A673 (cell line): ENCODE measurements at regions not wholly inside any gene's neighbourhood (a gene's known extent, or its start where the extent isn't known, plus 50 kb on each side); places are given as distances from the start of the nearest gene placed in this dataset.

Experiments
- BruUV-seq: library from RNA; stranded (reverse); fragments of 400-500 nt; replicated peaks from 2 replicates; lab custom pipeline; 2021; lab: Mats Ljungman, UMichigan
- CTCF ChIA-PET: fragments of 300-600 bp; sonication (Branson Sonifier 250); formaldehyde crosslinking; loops from one replicate; lab custom pipeline; 2022; ENCODE audit warnings: antibody characterized with exemption; lab: Charles Lee
- POLR2A ChIA-PET: fragments of 300-600 bp; sonication (Branson Sonifier 250); formaldehyde crosslinking; loops from one replicate; lab custom pipeline; 2022; ENCODE audit warnings: antibody characterized with exemption; ENCODE audit not compliant: low non-redundant PET; lab: Charles Lee
- DNase-seq: peaks from one replicate; pipeline ENCODE4 v3.0.0-alpha.2; 2015; ENCODE audit warnings: low spot score
- H3K27ac ChIP-seq: fragments of 200-600 bp; sonication (generic); 2 replicates; pipeline ENCODE4 v1.5.1; 2016; ENCODE audit warnings: mixed run types, low read depth, mild to moderate bottlenecking, mixed read lengths, antibody characterized with exemption, low read length; ENCODE audit not compliant: poor library complexity, severe bottlenecking
- H3K27me3 ChIP-seq: fragments of 200-600 bp; sonication (generic); replicated peaks from 2 replicates; pipeline ENCODE4 v1.6.1; 2017; ENCODE audit warnings: mixed run types, low read depth, mild to moderate bottlenecking, mixed read lengths, antibody characterized with exemption, low read length; ENCODE audit not compliant: insufficient read depth, poor library complexity
- H3K36me3 ChIP-seq: fragments of 200-600 bp; sonication (generic); 2 replicates; pipeline ENCODE4 v1.6.1; 2016; ENCODE audit warnings: mixed run types, mild to moderate bottlenecking, mixed read lengths, antibody characterized with exemption, low read length; ENCODE audit not compliant: insufficient read depth, poor library complexity, severe bottlenecking
- H3K4me1 ChIP-seq: fragments of 200-600 bp; sonication (generic); 2 replicates; pipeline ENCODE4 v1.6.1; 2017; ENCODE audit warnings: mixed run types, mild to moderate bottlenecking, mixed read lengths, antibody characterized with exemption, low read length; ENCODE audit not compliant: insufficient read depth, poor library complexity, severe bottlenecking
- H3K4me3 ChIP-seq: fragments of 200-600 bp; sonication (generic); 2 replicates; pipeline ENCODE4 v1.5.1; 2016; ENCODE audit warnings: low read depth, mixed run types, mild to moderate bottlenecking, mixed read lengths, low read length; ENCODE audit not compliant: poor library complexity, severe bottlenecking
- H3K9me3 ChIP-seq: fragments of 200-600 bp; sonication (generic); 2 replicates; pipeline ENCODE4 v1.6.1; 2016; ENCODE audit warnings: mixed run types, low read depth, mild to moderate bottlenecking, mixed read lengths, antibody characterized with exemption, low read length; ENCODE audit not compliant: poor library complexity, severe bottlenecking
- EZH2 ChIP-seq: fragments of 200-600 bp; sonication (generic); IDR thresholded peaks from 2 replicates; pipeline ENCODE4 v1.6.1; 2017; ENCODE audit warnings: borderline replicate concordance, low read depth, mild to moderate bottlenecking, mixed read lengths, antibody characterized with exemption, low read length; ENCODE audit not compliant: poor library complexity, severe bottlenecking
- intact Hi-C: fragments of 100-400 bp; cut with micrococcal nuclease; formaldehyde crosslinking; loops from one replicate; pipeline ENCODE4 v1.10.0; 2022; ENCODE audit not compliant: unreplicated experiment
- TF ChIP-seq, protein P1 (sequence below): fragments of 300-800, 200-600 bp; sonication (generic); conservative IDR thresholded peaks from 2 replicates; pipeline ENCODE4 v1.5.1; 2017; ENCODE audit warnings: low read depth, mild to moderate bottlenecking, antibody characterized with exemption, low read length, moderate library complexity, mixed read lengths

GRCh38 chr18:76266236-76266991 is 228.6 kb downstream of the ZNF516 start:
- Histone ChIP-seq H3K36me3 (no peaks in the 10 kb centered on the region), H3K27ac (no peak overlapping the region), H3K9me3 (no peaks in the 10 kb centered on the region), H3K4me3 (no peak overlapping the region), H3K27me3 (no peaks in the 10 kb centered on the region), H3K4me1 (peaks cover 7% of the 10 kb centered on the region)
- POLR2A ChIA-PET: no interaction called here
- no TSS peak for BruUV-seq
- DNase-seq: no peak
- intact Hi-C loops: no loop called here
- TF ChIP-seq, protein P1, sequence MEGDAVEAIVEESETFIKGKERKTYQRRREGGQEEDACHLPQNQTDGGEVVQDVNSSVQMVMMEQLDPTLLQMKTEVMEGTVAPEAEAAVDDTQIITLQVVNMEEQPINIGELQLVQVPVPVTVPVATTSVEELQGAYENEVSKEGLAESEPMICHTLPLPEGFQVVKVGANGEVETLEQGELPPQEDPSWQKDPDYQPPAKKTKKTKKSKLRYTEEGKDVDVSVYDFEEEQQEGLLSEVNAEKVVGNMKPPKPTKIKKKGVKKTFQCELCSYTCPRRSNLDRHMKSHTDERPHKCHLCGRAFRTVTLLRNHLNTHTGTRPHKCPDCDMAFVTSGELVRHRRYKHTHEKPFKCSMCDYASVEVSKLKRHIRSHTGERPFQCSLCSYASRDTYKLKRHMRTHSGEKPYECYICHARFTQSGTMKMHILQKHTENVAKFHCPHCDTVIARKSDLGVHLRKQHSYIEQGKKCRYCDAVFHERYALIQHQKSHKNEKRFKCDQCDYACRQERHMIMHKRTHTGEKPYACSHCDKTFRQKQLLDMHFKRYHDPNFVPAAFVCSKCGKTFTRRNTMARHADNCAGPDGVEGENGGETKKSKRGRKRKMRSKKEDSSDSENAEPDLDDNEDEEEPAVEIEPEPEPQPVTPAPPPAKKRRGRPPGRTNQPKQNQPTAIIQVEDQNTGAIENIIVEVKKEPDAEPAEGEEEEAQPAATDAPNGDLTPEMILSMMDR: no peak
- no peak for TF ChIP-seq EZH2
- CTCF ChIA-PET: no interaction called here

DNA sequence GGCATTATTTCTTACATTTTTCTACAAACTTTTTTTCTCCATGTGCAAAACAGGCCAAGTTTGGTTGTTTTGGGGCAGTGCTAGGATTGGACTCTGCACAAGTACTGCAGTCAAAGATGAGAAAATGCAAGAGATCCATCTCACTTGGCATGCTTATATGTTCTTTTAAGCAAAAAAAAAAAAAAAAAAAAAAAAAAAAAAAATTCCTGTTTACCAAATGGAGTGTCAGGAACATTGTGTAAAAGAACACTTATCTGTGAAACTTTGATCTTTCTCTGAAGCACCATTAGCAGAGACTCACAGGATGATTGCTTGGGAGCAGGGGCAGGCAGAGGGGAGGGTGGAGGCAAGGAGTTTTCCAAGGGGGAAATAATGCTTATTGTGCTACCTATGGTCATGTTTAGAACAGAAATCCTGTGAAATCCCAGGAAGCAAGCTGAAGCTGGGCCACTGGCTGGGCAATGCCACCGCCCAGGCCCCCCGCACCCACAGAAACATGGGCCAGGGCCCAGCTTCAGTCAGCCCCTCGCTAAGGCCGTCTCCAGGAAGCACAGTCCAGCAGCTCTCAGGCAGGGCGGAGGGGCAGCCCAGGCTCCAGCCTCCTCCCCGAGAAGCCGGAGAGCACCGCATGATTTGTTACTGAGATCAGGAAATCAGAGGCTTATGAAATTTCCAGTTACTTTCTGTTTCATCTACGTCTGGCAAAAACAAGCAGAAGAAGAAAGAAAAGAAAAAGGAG is 229.4 kb downstream of the ZNF516 start:
- H3K9me3 ChIP-seq: no peaks in the 10 kb centered on the region
- CTCF ChIA-PET: no interaction called here
- no peak for DNase-seq
- POLR2A ChIA-PET: no interaction called here
- no peaks in the 10 kb centered on the region for H3K27me3 ChIP-seq
- H3K4me1 ChIP-seq: peaks cover 7% of the 10 kb centered on the region
- no peaks in the 10 kb centered on the region for H3K36me3 ChIP-seq
- intact Hi-C loops: no loop called here
- H3K27ac ChIP-seq: no peak overlapping the region
- no peak overlapping the region for H3K4me3 ChIP-seq
- TF ChIP-seq, protein P1: no peak
- TF ChIP-seq EZH2: no peak
- no TSS peak for BruUV-seq

DNA sequence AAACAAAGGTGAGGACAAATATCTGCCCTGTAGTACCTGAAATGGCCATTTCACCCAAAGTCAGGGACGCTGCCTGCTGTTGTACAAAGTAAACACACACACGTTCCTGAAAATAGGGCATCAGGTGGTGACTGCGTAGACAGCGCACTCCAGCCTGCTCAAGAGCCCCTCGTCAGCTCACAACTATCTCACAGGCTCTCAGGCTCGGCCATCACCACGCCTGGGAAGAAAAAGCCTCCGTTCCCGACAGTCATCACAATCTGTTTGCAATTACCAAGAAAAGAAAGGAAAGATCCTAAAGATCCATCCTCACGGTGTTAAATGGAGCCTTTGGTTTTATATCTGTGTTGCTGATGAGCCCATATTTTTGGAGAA is 230.2 kb downstream of the ZNF516 start:
- BruUV-seq: no TSS peak
- ChIA-PET POLR2A (no interaction called here), CTCF (no interaction called here)
- intact Hi-C loops: no loop called here
- no peaks in the 10 kb centered on the region for H3K36me3 ChIP-seq
- H3K4me3 ChIP-seq: no peak overlapping the region
- no peaks in the 10 kb centered on the region for H3K27me3 ChIP-seq
- no peak overlapping the region for H3K27ac ChIP-seq
- H3K4me1 ChIP-seq: peaks cover 7% of the 10 kb centered on the region
- DNase-seq: no peak
- H3K9me3 ChIP-seq: no peaks in the 10 kb centered on the region
- TF ChIP-seq, protein P1: no peak
- no peak for TF ChIP-seq EZH2
